Esophagus squamous epithelium (tissue), 5 donors: ENCODE measurements at regions not wholly inside any gene's neighbourhood (a gene's known extent, or its start where the extent isn't known, plus 50 kb on each side); places are given as distances from the start of the nearest gene placed in this dataset.

ENCODE experiments used
- DNase-seq: peaks from one replicate; lab custom pipeline; 2025; lab: John Stamatoyannopoulos, UW
- H3K27ac ChIP-seq, 4 donors: fragments of 200-600 bp; sonication (generic); one replicate each; pipeline ENCODE4 v1.5.1; 2016 to 2019; ENCODE audit warnings: mild to moderate bottlenecking in 1 of 4
- H3K27me3 ChIP-seq, 4 donors: fragments of 200-600 bp; sonication (generic); 1 replicate in 3 of 4; 2 replicates in 1 of 4; pipeline versions ENCODE4 v1.5.1 to v1.6.0; 2017 to 2021; ENCODE audit warnings: antibody characterized with exemption in 1 of 4
- H3K36me3 ChIP-seq, 3 donors: fragments of 200-600 bp; sonication (generic); one replicate each; pipeline ENCODE4 v1.5.1; 2016 to 2019
- H3K4me1 ChIP-seq, 3 donors: fragments of 200-600 bp; sonication (generic); one replicate each; pipeline ENCODE4 v1.5.1; 2017 to 2019
- H3K4me3 ChIP-seq, 4 donors: fragments of 200-600 bp; sonication (generic); 1 replicate in 3 of 4; 2 replicates in 1 of 4; pipeline ENCODE4 v1.5.1; 2016 to 2019; ENCODE audit warnings: mild to moderate bottlenecking in 2 of 4, moderate library complexity in 1 of 4
- H3K9me3 ChIP-seq, 3 donors: fragments of 200-600 bp; sonication (generic); one replicate each; pipeline ENCODE4 v1.5.1; 2016 to 2019
- CTCF ChIP-seq, 6 experiments: fragments of 450-650 bp in 4 of 6; fragments of 200-600 bp in 2 of 6; sonication (generic) in 2 of 6; IDR thresholded peaks; one replicate each; pipeline ENCODE4 v1.5.1; 2016 to 2019; ENCODE audit warnings: antibody characterized with exemption in 6 of 6, mild to moderate bottlenecking in 4 of 6, moderate library complexity in 4 of 6
- POLR2A ChIP-seq, 4 donors: fragments of 450-650 bp; IDR thresholded peaks; one replicate each; pipeline ENCODE4 v1.6.1; 2017; ENCODE audit warnings: antibody characterized with exemption in 4 of 4, mild to moderate bottlenecking in 4 of 4, moderate library complexity in 3 of 4
- WGBS, 2 donors: methylation state at CpG; one replicate each; pipeline ENCODE4 v1.1.5; 2018; 5-methylcytosine and 5-hydroxymethylcytosine counted together
- intact Hi-C: fragments of 100-400 bp; cut with DNase I; formaldehyde crosslinking; loops from one replicate; pipeline ENCODE4 v1.15.0; 2022
- donor health status: DM: yes; HTN: yes; CAD: no.

- Histone ChIP-seq H3K9me3 (no peaks in the 10 kb centered on the region), H3K27ac (no peak overlapping the region), H3K27me3 (no peaks in the 10 kb centered on the region), H3K36me3 (no peaks in the 10 kb centered on the region), H3K4me1 (no peaks in the 10 kb centered on the region), H3K4me3 (no peak overlapping the region)
- intact Hi-C loops = no loop called here
- no peak for DNase-seq
- TF ChIP-seq POLR2A (IDR thresholded peaks at IDR 0.05) (no peak), CTCF (IDR thresholded peaks at IDR 0.05) (no peak)
These were observed 329.1 kb downstream of the USP25 start for GRCh38 chr21:16058896-16059295.

GRCh38 chr21:16059981-16060380 is 330.2 kb downstream of the USP25 start:
- H3K36me3 ChIP-seq = no peaks in the 10 kb centered on the region
- intact Hi-C loops = no loop called here
- 74 to 96% methylated on average over 3 to 4 of the region's 4 CpGs for WGBS, 2 donors

GRCh38 chr21:16061194-16061593 is 331.4 kb downstream of the USP25 start:
- no peak overlapping the region for H3K27ac ChIP-seq
- WGBS, 2 donors = 93 to 95% methylated on average over 7 to 9 of the region's 9 CpGs
- H3K4me3 ChIP-seq = no peak overlapping the region
- H3K4me1 ChIP-seq = no peaks in the 10 kb centered on the region
- no peaks in the 10 kb centered on the region for H3K9me3 ChIP-seq
- intact Hi-C loops = no loop called here
- no peak for DNase-seq
- H3K36me3 ChIP-seq = no peaks in the 10 kb centered on the region
- no peak for TF ChIP-seq POLR2A (IDR thresholded peaks at IDR 0.05)
- TF ChIP-seq CTCF (IDR thresholded peaks at IDR 0.05) = no peak
- no peaks in the 10 kb centered on the region for H3K27me3 ChIP-seq

More at GRCh38 chr21:16059981-16060380, 330.2 kb downstream of the USP25 start:
- Histone ChIP-seq H3K4me3 (no peak overlapping the region), H3K27me3 (no peaks in the 10 kb centered on the region), H3K4me1 (no peaks in the 10 kb centered on the region), H3K27ac (no peak overlapping the region), H3K9me3 (no peaks in the 10 kb centered on the region)
- TF ChIP-seq POLR2A (IDR thresholded peaks at IDR 0.05) (no peak), CTCF (IDR thresholded peaks at IDR 0.05) (no peak)
- no peak for DNase-seq

GRCh38 chr21:16069178-16070112 is 339.7 kb downstream of the USP25 start:
- no peak overlapping the region for H3K4me3 ChIP-seq
- intact Hi-C loops = no loop called here
- peaks cover 0 to 6% (median 0%) of the 10 kb centered on the region in 3 donors for H3K4me1 ChIP-seq
- 63 to 67% methylated on average over 9 of the region's 9 CpGs for WGBS, 2 donors
- TF ChIP-seq POLR2A (IDR thresholded peaks at IDR 0.05) (no peak), CTCF (IDR thresholded peaks at IDR 0.05) (no peak)
- no peaks in the 10 kb centered on the region for H3K27me3 ChIP-seq
- no peaks in the 10 kb centered on the region for H3K36me3 ChIP-seq
- no peak for DNase-seq
- H3K9me3 ChIP-seq = no peaks in the 10 kb centered on the region
- no peak overlapping the region for H3K27ac ChIP-seq

GRCh38 chr21:16070207-16070651 is 340.4 kb downstream of the USP25 start:
- DNase-seq = no peak
- 46 to 64% methylated on average over 7 of the region's 7 CpGs for WGBS, 2 donors
- H3K36me3 ChIP-seq = no peaks in the 10 kb centered on the region
- intact Hi-C loops = no loop called here
- no peaks in the 10 kb centered on the region for H3K9me3 ChIP-seq
- TF ChIP-seq CTCF (IDR thresholded peaks at IDR 0.05) = peak in 2 of 6 experiments; percentile 13 to 46
- TF ChIP-seq POLR2A (IDR thresholded peaks at IDR 0.05) = no peak
- peaks cover 0 to 6% (median 0%) of the 10 kb centered on the region in 3 donors for H3K4me1 ChIP-seq
- H3K27ac ChIP-seq = no peak overlapping the region
- H3K4me3 ChIP-seq = peak overlapping the region in 3 of 4 donors; percentile 30 to 60 (median 37)
- H3K27me3 ChIP-seq = no peaks in the 10 kb centered on the region
